Endothelial cell of umbilical vein (primary cell): ENCODE measurements at regions not wholly inside any gene's neighbourhood (a gene's known extent, or its start where the extent isn't known, plus 50 kb on each side); places are given as distances from the start of the nearest gene placed in this dataset.

ENCODE experiments used
- BruUV-seq: library from RNA; stranded (reverse); fragments of 400-500 nt; replicated peaks from 2 replicates; lab custom pipeline; 2021; lab: Mats Ljungman, UMichigan
- CTCF ChIA-PET: fragments of 300-600, 350-600 bp; sonication (Branson Sonifier 250); formaldehyde crosslinking; loops from one replicate; lab custom pipeline; 2021; ENCODE audit warnings: antibody characterized with exemption, inconsistent platforms; lab: Charles Lee
- POLR2A ChIA-PET: fragments of 300-600, 350-600 bp; sonication (Branson Sonifier 250); formaldehyde crosslinking; loops from one replicate; lab custom pipeline; 2021; ENCODE audit warnings: antibody characterized with exemption, inconsistent platforms; lab: Charles Lee
- DNase-seq: peaks from one replicate; pipeline ENCODE4 v3.0.0-alpha.2; 2011; ENCODE audit warnings: low read depth, low spot score
- FAIRE-seq: peaks from 2 replicates; lab custom pipeline; 2011; peaks lifted over from hg19 to GRCh38; lab: Jason Lieb, UNC
- H2AFZ ChIP-seq: 2 replicates; pipeline ENCODE4 v1.6.0; 2012; ENCODE audit warnings: low read depth, low read length, control low read depth, inconsistent platforms
- H3K27ac ChIP-seq: 2 replicates; pipeline ENCODE4 v1.5.1; 2011; ENCODE audit warnings: low read depth, mild to moderate bottlenecking, control low read depth, low read length, moderate library complexity; ENCODE audit not compliant: insufficient read depth
- H3K27me3 ChIP-seq, 2 experiments: 2 replicates each; pipeline versions ENCODE4 v1.6.0 to v1.6.1; 2011; ENCODE audit warnings: low read length in 2 of 2, mixed read lengths in 1 of 2; ENCODE audit not compliant: control insufficient read depth in 2 of 2, insufficient read depth in 2 of 2
- H3K36me3 ChIP-seq, 2 experiments: 2 replicates in 1 of 2; 3 replicates in 1 of 2; pipeline ENCODE4 v1.5.1; 2011; ENCODE audit warnings: low read length in 2 of 2, mild to moderate bottlenecking in 1 of 2, moderate library complexity in 1 of 2; ENCODE audit not compliant: control insufficient read depth in 2 of 2, insufficient read depth in 2 of 2; ENCODE audit errors: extremely low read depth in 1 of 2
- H3K4me1 ChIP-seq: 3 replicates; pipeline ENCODE4 v1.5.1; 2011; ENCODE audit warnings: mild to moderate bottlenecking, low read length; ENCODE audit not compliant: control insufficient read depth, insufficient read depth; ENCODE audit errors: extremely low read depth
- H3K4me2 ChIP-seq: 2 replicates; pipeline ENCODE4 v1.6.1; 2011; ENCODE audit warnings: low read length, control low read depth, mixed read lengths; ENCODE audit not compliant: insufficient read depth
- H3K4me3 ChIP-seq, 3 experiments: fragments of 200-600 bp in 1 of 3; sonication (generic), shearing (Covaris generic) in 1 of 3; replicated peaks in 1 of 3; 2 replicates each; pipeline ENCODE4 v1.5.1; 2011 to 2016; ENCODE audit warnings: control low read depth in 3 of 3, low read length in 3 of 3, mild to moderate bottlenecking in 2 of 3, inconsistent platforms in 1 of 3, low read depth in 1 of 3, moderate library complexity in 1 of 3; ENCODE audit not compliant: insufficient read depth in 1 of 3
- H3K79me2 ChIP-seq: 2 replicates; pipeline ENCODE4 v1.6.0; 2012; ENCODE audit warnings: low read length, inconsistent platforms; ENCODE audit not compliant: control insufficient read depth, insufficient read depth
- H3K9ac ChIP-seq: replicated peaks from 2 replicates; pipeline ENCODE3; 2011; ENCODE audit warnings: low read length, control low read depth; ENCODE audit not compliant: insufficient read depth; ENCODE audit errors: extremely low read depth
- H3K9me1 ChIP-seq: replicated peaks from 3 replicates; pipeline ENCODE4 v1.6.0; 2011; ENCODE audit warnings: mild to moderate bottlenecking, low read length; ENCODE audit not compliant: control insufficient read depth, insufficient read depth; ENCODE audit errors: extremely low read depth
- H3K9me3 ChIP-seq: replicated peaks from 2 replicates; pipeline ENCODE4 v1.5.1; 2012; ENCODE audit warnings: low read length, inconsistent platforms; ENCODE audit not compliant: control insufficient read depth, insufficient read depth
- H4K20me1 ChIP-seq: replicated peaks from 2 replicates; pipeline ENCODE3; 2011; ENCODE audit warnings: mild to moderate bottlenecking, low read length; ENCODE audit not compliant: control insufficient read depth, insufficient read depth; ENCODE audit errors: extremely low read depth
- CTCF ChIP-seq, 2 donors: IDR thresholded peaks; 1 replicate in 1 of 2; 2 replicates in 1 of 2; pipeline ENCODE4 v1.5.1; 2011; ENCODE audit warnings: low read length in 2 of 2, mild to moderate bottlenecking in 2 of 2, moderate library complexity in 2 of 2, control low read depth in 1 of 2, inconsistent platforms in 1 of 2, low read depth in 1 of 2; ENCODE audit not compliant: insufficient read depth in 1 of 2; ENCODE audit errors: extremely low read depth in 1 of 2
- FOS ChIP-seq: IDR thresholded peaks from 2 replicates; pipeline ENCODE4 v1.6.1; 2011; ENCODE audit warnings: mild to moderate bottlenecking, low read length, moderate library complexity, borderline replicate concordance; ENCODE audit not compliant: insufficient read depth
- GATA2 ChIP-seq: IDR thresholded peaks from 2 replicates; pipeline ENCODE4 v1.7.0; 2011; ENCODE audit warnings: low read depth, mild to moderate bottlenecking, moderate library complexity, mixed read lengths, low read length; ENCODE audit not compliant: insufficient read length, insufficient read depth
- JUN ChIP-seq: IDR thresholded peaks from 2 replicates; pipeline ENCODE4 v1.6.1; 2011; ENCODE audit warnings: borderline replicate concordance, low read depth; ENCODE audit not compliant: insufficient read length, insufficient read depth
- MAX ChIP-seq: IDR thresholded peaks from 2 replicates; pipeline ENCODE4 v1.6.1; 2011; ENCODE audit not compliant: insufficient read depth, insufficient read length
- POLR2A ChIP-seq: IDR thresholded peaks from 2 replicates; pipeline ENCODE4 v1.6.1; 2012; ENCODE audit warnings: low read depth, mild to moderate bottlenecking, control low read depth, low read length
- dilution Hi-C: fragments of 300-500 bp; cut with MboI; formaldehyde crosslinking; loops from one replicate; pipeline ENCODE4 v1.15.0; 2019; ENCODE audit warnings: low sequenced_read_pairs; ENCODE audit not compliant: extremely low pct_ligation_motif_present
- intact Hi-C: fragments of 100-400 bp; cut with micrococcal nuclease; formaldehyde crosslinking; loops from one replicate; pipeline ENCODE4 v1.10.0; 2022

- no peaks in the 10 kb centered on the region for H3K27me3 ChIP-seq
- DNase-seq = no peak
- no peaks in the 10 kb centered on the region for H4K20me1 ChIP-seq
These were observed 241.2 kb downstream of the FOXL1 start for GRCh38 chr16:86819533-86819892.

More at GRCh38 chr16:86819533-86819892, 241.2 kb downstream of the FOXL1 start:
- Histone ChIP-seq H3K9me3 (no peaks in the 10 kb centered on the region), H3K9me1 (no peaks in the 10 kb centered on the region), H3K9ac (no peak overlapping the region), H2AFZ (peak overlapping the region; percentile 79), H3K79me2 (no peaks in the 10 kb centered on the region), H3K4me2 (peak overlapping the region; percentile 48), H3K36me3 (no peaks in the 10 kb centered on the region), H3K4me1 (peaks cover 31% of the 10 kb centered on the region), H3K4me3 (no peak overlapping the region), H3K27ac (peak overlapping the region; percentile 56)
- no peak for FAIRE-seq
- BruUV-seq = no TSS peak
- POLR2A ChIA-PET = no interaction called here
- intact Hi-C loops = no loop called here
- CTCF ChIA-PET = interaction anchor here (1.0 to 2.4 kb wide), 7 partner anchors 35 to 244 kb away, joined by 3 to 10 read pairs (median 4); no protein-coding TSS in a partner anchor
- dilution Hi-C loops = no loop called here
- no peak for TF ChIP-seq POLR2A
- TF ChIP-seq JUN = no peak
- no peak for TF ChIP-seq MAX
- no peak for TF ChIP-seq GATA2
- peak in 1 of 2 donors; percentile 11 for TF ChIP-seq CTCF (IDR thresholded peaks at IDR 0.05; ENCODE audit: extremely low read depth in 1 of 2, insufficient read depth in 1 of 2, low read depth in 1 of 2, low read length in 2 of 2)
- TF ChIP-seq FOS = no peak
